GM10248 (cell line): ENCODE measurements at regions not wholly inside any gene's neighbourhood (a gene's known extent, or its start where the extent isn't known, plus 50 kb on each side); places are given as distances from the start of the nearest gene placed in this dataset.
"Not testable (repeated sequence)": the region's sequence is repeated elsewhere in the genome, so short reads cannot be mapped to it uniquely, and the experiment has no call there.

Source experiments
- CTCF ChIA-PET: fragments of 300-600 bp; sonication (Branson Sonifier 250); formaldehyde crosslinking; extraction: SDS; loops from one replicate; lab custom pipeline; 2021; ENCODE audit warnings: antibody characterized with exemption; lab: Yijun Ruan, JAX
- POLR2A ChIA-PET: fragments of 350-650 bp; sonication (Branson Sonifier 250); formaldehyde crosslinking; extraction: SDS; loops from one replicate; lab custom pipeline; 2020; ENCODE audit warnings: antibody characterized with exemption; lab: Yijun Ruan, JAX
- DNase-seq: peaks from one replicate; pipeline ENCODE4 v3.0.0; 2012; ENCODE audit errors: extremely low spot score
- TF ChIP-seq, protein P1 (sequence below): IDR thresholded peaks from 2 replicates; pipeline ENCODE4 v1.5.1; 2012; ENCODE audit warnings: mild to moderate bottlenecking, low read depth; ENCODE audit errors: extremely low read depth, missing control alignments, control extremely low read depth

DNA sequence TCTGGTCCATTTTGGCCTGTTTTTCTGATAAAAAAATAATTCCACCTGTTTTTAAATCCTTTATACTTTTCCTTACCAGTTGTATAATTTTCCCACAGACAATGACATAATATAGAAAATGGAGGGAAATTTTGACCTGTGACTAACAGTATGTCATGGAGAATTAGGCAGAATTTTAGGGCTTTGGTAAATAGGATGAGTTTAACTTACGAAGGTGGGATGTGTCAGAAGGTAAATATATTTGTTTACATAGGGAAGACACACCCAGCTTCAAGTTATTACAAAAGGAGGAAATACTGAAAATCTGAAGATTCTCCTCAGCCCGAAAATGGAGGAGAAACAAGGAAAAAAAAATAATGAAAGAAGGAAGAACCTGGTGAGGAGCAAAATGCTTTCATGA lies 64.6 kb upstream of the PPP3CA start:
- ChIA-PET POLR2A (no interaction called here), CTCF (no interaction called here)
- DNase-seq: no peak
- TF ChIP-seq, protein P1, sequence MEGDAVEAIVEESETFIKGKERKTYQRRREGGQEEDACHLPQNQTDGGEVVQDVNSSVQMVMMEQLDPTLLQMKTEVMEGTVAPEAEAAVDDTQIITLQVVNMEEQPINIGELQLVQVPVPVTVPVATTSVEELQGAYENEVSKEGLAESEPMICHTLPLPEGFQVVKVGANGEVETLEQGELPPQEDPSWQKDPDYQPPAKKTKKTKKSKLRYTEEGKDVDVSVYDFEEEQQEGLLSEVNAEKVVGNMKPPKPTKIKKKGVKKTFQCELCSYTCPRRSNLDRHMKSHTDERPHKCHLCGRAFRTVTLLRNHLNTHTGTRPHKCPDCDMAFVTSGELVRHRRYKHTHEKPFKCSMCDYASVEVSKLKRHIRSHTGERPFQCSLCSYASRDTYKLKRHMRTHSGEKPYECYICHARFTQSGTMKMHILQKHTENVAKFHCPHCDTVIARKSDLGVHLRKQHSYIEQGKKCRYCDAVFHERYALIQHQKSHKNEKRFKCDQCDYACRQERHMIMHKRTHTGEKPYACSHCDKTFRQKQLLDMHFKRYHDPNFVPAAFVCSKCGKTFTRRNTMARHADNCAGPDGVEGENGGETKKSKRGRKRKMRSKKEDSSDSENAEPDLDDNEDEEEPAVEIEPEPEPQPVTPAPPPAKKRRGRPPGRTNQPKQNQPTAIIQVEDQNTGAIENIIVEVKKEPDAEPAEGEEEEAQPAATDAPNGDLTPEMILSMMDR: no peak

DNA sequence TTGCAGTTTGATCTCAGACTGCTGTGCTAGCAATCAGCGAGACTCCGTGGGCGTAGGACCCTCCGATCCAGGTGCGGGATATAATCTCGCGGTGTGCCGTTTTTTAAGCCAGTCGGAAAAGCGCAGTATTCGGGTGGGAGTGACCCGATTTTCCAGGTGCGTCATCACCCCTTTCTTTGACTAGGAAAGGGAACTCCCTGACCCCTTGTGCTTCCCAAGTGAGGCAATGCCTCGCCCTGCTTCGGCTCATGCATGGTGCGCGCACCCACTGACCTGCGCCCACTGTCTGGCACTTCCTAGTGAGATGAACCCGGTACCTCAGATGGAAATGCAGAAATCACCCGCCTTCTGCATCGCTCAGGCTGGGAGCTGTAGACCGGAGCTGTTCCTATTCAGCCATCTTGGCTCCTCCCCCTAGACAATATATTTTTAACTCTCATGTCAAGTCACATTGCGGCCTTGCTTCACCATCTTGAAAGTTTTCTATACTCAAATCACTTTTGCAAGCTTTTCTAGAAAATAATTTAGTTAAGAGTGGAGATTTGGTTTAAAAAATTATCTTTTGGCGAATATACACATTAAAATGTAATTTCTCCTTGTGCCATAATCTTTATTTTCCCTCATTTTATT lies 64.1 kb upstream of the PPP3CA start:
- POLR2A ChIA-PET, CTCF ChIA-PET, DNase-seq: not testable (repeated sequence)

DNA sequence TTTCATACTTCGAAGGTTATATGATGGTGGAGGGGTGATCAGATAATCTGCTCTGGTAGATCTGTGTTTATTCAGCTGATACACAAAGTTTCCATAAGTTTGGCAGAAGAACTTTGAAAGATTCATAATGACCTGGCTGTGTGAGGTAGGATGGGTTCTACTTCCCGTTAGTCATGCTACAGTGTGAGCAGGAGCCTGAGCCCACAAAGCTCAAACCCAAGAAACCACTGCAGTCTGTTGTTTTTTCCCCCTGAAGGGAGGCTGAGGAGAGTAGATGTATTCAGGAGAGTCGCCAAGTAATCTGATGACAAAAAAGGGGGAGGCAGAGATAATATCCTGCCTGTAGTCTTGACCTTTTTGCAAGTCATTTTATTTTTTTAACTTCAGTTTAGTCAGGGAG lies 52.8 kb upstream of the PPP3CA start:
- TF ChIP-seq, protein P1: no peak
- ChIA-PET CTCF (no interaction called here), POLR2A (no interaction called here)
- no peak for DNase-seq

DNA sequence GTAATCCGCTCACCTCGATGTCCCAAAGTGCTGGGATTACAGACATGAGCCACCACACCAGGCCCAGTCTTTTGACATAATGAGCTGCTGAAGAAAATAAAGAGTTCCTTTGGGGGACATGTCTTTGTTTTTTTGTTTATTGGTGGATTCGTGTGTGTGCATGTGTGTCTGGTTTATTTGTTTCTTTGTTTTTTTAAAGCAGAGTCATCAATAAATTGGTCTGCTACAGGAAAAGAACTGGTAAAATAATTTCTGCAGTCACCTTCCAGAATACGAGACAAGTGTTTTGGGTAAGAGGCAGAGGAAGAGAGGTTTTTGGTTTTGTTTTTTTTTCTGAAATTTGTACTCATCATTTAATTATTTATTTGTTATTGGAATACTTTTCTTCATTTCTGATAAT lies 51.5 kb upstream of the PPP3CA start:
- POLR2A ChIA-PET: no interaction called here
- CTCF ChIA-PET: no interaction called here
- no peak for DNase-seq
- TF ChIP-seq, protein P1: no peak
